Adrenal gland (tissue), 9 donors: ENCODE measurements at regions not wholly inside any gene's neighbourhood (a gene's known extent, or its start where the extent isn't known, plus 50 kb on each side); places are given as distances from the start of the nearest gene placed in this dataset.
"Not testable (repeated sequence)": the region's sequence is repeated elsewhere in the genome, so short reads cannot be mapped to it uniquely, and the experiment has no call there.

Experiments used
- DNase-seq, 7 donors: peaks; one replicate each; pipeline ENCODE4 v3.0.0-alpha.2; 2019 to 2020
- H3K27ac ChIP-seq, 5 donors: fragments of 200-600 bp; sonication (generic) in 4 of 5; 1 replicate in 3 of 5; 2 replicates in 2 of 5; pipeline versions ENCODE4 v1.5.1 to v1.8.0; 2016 to 2020; ENCODE audit warnings: mild to moderate bottlenecking in 1 of 5
- H3K27me3 ChIP-seq: fragments of 200-600 bp; 2 replicates; pipeline ENCODE4 v1.8.0; 2021
- H3K36me3 ChIP-seq, 2 donors: fragments of 200-600 bp; replicated peaks in 1 of 2; 1 replicate in 1 of 2; 2 replicates in 1 of 2; pipeline versions ENCODE4 v1.5.1 to v1.8.0; 2018 to 2022
- H3K4me1 ChIP-seq, 2 donors: fragments of 200-600 bp; replicated peaks in 1 of 2; 1 replicate in 1 of 2; 2 replicates in 1 of 2; pipeline versions ENCODE4 v1.5.1 to v1.8.0; 2018 to 2021
- H3K4me3 ChIP-seq, 4 donors: fragments of 200-600 bp; sonication (generic) in 3 of 4; one replicate each; pipeline ENCODE4 v1.5.1; 2016 to 2018
- H3K9me3 ChIP-seq, 3 donors: fragments of 200-600 bp; sonication (generic) in 1 of 3; replicated peaks in 1 of 3; 1 replicate in 2 of 3; 2 replicates in 1 of 3; pipeline versions ENCODE4 v1.5.1 to v1.8.0; 2016 to 2021
- CTCF ChIP-seq, 6 experiments: fragments of 450-650 bp in 4 of 6; fragments of 200-600 bp in 2 of 6; sonication (generic) in 1 of 6; IDR thresholded peaks; 1 replicate in 5 of 6; 2 replicates in 1 of 6; pipeline versions ENCODE4 v1.5.1 to v1.8.0; 2016 to 2021; ENCODE audit warnings: antibody characterized with exemption in 6 of 6, mild to moderate bottlenecking in 2 of 6, moderate library complexity in 1 of 6
- POLR2A ChIP-seq, 2 donors: fragments of 450-650 bp; IDR thresholded peaks; one replicate each; pipeline ENCODE4 v1.6.1; 2017; ENCODE audit warnings: antibody characterized with exemption in 2 of 2, mild to moderate bottlenecking in 2 of 2, moderate library complexity in 1 of 2
- WGBS, 4 donors: extraction: QIAGEN DNeasy Blood & Tissue Kit in 2 of 4; methylation state at CpG; one replicate each; pipeline versions ENCODE4 v1.1.5 to v1.1.7; 2013 to 2017; 5-methylcytosine and 5-hydroxymethylcytosine counted together
- intact Hi-C, 2 donors: fragments of 100-400 bp; cut with DNase I; formaldehyde crosslinking; loops; one replicate each; pipeline versions ENCODE4 v1.14.1 to v1.15.0; 2022 to 2023
- donor health status: healthy with polysubstance abuse.
- donor health status: Bipolar disorder and iron deficiency.
- donor health status: DM: yes; HTN: yes; CAD: no.
- donor health status: DM: no; HTN: no; CAD: no.
- donor health status: DM: no; HTN: no; CAD: no.

GRCh38 chr12:24630446-24630845 is 318.5 kb downstream of the BCAT1 start:
- Histone ChIP-seq H3K4me3 (no peak overlapping the region), H3K36me3 (no peaks in the 10 kb centered on the region), H3K27me3 (no peaks in the 10 kb centered on the region), H3K27ac (no peak overlapping the region), H3K4me1 (no peaks in the 10 kb centered on the region), H3K9me3 (peaks cover 0 to 9% (median 0%) of the 10 kb centered on the region in 3 donors)
- 79 to 93% (median 81%) methylated on average over 1 of the region's 1 CpG for WGBS, 4 donors
- TF ChIP-seq CTCF (IDR thresholded peaks at IDR 0.05) (no peak), POLR2A (IDR thresholded peaks at IDR 0.05) (no peak)
- DNase-seq: no peak
- intact Hi-C loops: no loop called here

GRCh38 chr12:24625103-24625502 is 323.8 kb downstream of the BCAT1 start:
- Histone ChIP-seq H3K27ac (no peak overlapping the region), H3K36me3 (no peaks in the 10 kb centered on the region), H3K9me3 (no peaks in the 10 kb centered on the region), H3K4me3 (no peak overlapping the region), H3K27me3 (no peaks in the 10 kb centered on the region), H3K4me1 (no peaks in the 10 kb centered on the region)
- 78 to 86% (median 86%) methylated on average over 1 to 2 of the region's 2 CpGs; no CpG with 5 or more reads in 1 of the 4 donors for WGBS, 4 donors
- no peak for DNase-seq
- TF ChIP-seq CTCF (IDR thresholded peaks at IDR 0.05): no peak
- TF ChIP-seq POLR2A (IDR thresholded peaks at IDR 0.05): no peak
- intact Hi-C loops: no loop called here

- intact Hi-C loops, H3K36me3 ChIP-seq, DNase-seq, H3K27ac ChIP-seq, H3K27me3 ChIP-seq, H3K9me3 ChIP-seq, H3K4me3 ChIP-seq, H3K4me1 ChIP-seq: not testable (repeated sequence)
- 86 to 97% (median 91%) methylated on average over 6 of the region's 6 CpGs for WGBS, 4 donors
These were observed 328.9 kb downstream of the BCAT1 start for GRCh38 chr12:24619954-24620353.

- no peaks in the 10 kb centered on the region for H3K4me1 ChIP-seq
- no peaks in the 10 kb centered on the region for H3K36me3 ChIP-seq
- no peak for TF ChIP-seq CTCF (IDR thresholded peaks at IDR 0.05)
- TF ChIP-seq POLR2A (IDR thresholded peaks at IDR 0.05): no peak
- no peaks in the 10 kb centered on the region for H3K27me3 ChIP-seq
- intact Hi-C loops: no loop called here
- H3K9me3 ChIP-seq: no peaks in the 10 kb centered on the region
- 46 to 53% (median 48%) methylated on average over 5 of the region's 5 CpGs for WGBS, 4 donors
- H3K27ac ChIP-seq: no peak overlapping the region
- no peak overlapping the region for H3K4me3 ChIP-seq
- no peak for DNase-seq
These were observed 331.4 kb downstream of the BCAT1 start for GRCh38 chr12:24617471-24617870.

GRCh38 chr12:24615967-24616411 is 332.9 kb downstream of the BCAT1 start:
- Histone ChIP-seq H3K4me3 (no peak overlapping the region), H3K36me3 (no peaks in the 10 kb centered on the region), H3K4me1 (no peaks in the 10 kb centered on the region), H3K27me3 (no peaks in the 10 kb centered on the region), H3K9me3 (no peaks in the 10 kb centered on the region), H3K27ac (no peak overlapping the region)
- TF ChIP-seq CTCF (IDR thresholded peaks at IDR 0.05) (no peak), POLR2A (IDR thresholded peaks at IDR 0.05) (no peak)
- no peak for DNase-seq
- WGBS, 4 donors: 68 to 93% (median 84%) methylated on average over 3 of the region's 3 CpGs
- intact Hi-C loops: no loop called here
